Cardiac muscle cell (in vitro differentiated cells and primary cell): ENCODE measurements at regions not wholly inside any gene's neighbourhood (a gene's known extent, or its start where the extent isn't known, plus 50 kb on each side); places are given as distances from the start of the nearest gene placed in this dataset.
A peak's percentile ranks its signal among the peaks of the same experiment; 100 is the strongest.

Experiments
- DNase-seq, 2 donors: peaks; one replicate each; pipeline versions ENCODE4 v3.0.0 to v3.0.0-alpha.2; 2010 to 2017; ENCODE audit warnings: low read depth in 1 of 2, low spot score in 1 of 2
- H3K27ac ChIP-seq: fragments of 200-600 bp; sonication (generic); 2 replicates; pipeline ENCODE4 v1.5.1; 2016
- H3K27me3 ChIP-seq: fragments of 200-600 bp; sonication (generic); 2 replicates; pipeline ENCODE4 v1.6.0; 2016; ENCODE audit warnings: control low read depth
- H3K36me3 ChIP-seq: fragments of 200-600 bp; sonication (generic); 2 replicates; pipeline ENCODE4 v1.5.1; 2016; ENCODE audit warnings: control low read depth
- H3K4me1 ChIP-seq: fragments of 200-600 bp; sonication (generic); 2 replicates; pipeline ENCODE4 v1.8.1; 2017; ENCODE audit warnings: low read depth, mild to moderate bottlenecking, mixed run types
- H3K4me3 ChIP-seq: fragments of 200-600 bp; sonication (generic); 2 replicates; pipeline ENCODE4 v1.5.1; 2016; ENCODE audit warnings: mild to moderate bottlenecking
- H3K9me3 ChIP-seq: fragments of 200-600 bp; sonication (generic); 2 replicates; pipeline ENCODE4 v1.5.1; 2017; ENCODE audit warnings: low read depth, mild to moderate bottlenecking, control low read depth
- TF ChIP-seq, protein P1 (sequence below): IDR thresholded peaks from 2 replicates; pipeline ENCODE4 v1.5.1; 2012; ENCODE audit warnings: low read depth, mild to moderate bottlenecking, low read length

- no peaks in the 10 kb centered on the region for H3K36me3 ChIP-seq
- H3K27me3 ChIP-seq: no peaks in the 10 kb centered on the region
- TF ChIP-seq, protein P1, sequence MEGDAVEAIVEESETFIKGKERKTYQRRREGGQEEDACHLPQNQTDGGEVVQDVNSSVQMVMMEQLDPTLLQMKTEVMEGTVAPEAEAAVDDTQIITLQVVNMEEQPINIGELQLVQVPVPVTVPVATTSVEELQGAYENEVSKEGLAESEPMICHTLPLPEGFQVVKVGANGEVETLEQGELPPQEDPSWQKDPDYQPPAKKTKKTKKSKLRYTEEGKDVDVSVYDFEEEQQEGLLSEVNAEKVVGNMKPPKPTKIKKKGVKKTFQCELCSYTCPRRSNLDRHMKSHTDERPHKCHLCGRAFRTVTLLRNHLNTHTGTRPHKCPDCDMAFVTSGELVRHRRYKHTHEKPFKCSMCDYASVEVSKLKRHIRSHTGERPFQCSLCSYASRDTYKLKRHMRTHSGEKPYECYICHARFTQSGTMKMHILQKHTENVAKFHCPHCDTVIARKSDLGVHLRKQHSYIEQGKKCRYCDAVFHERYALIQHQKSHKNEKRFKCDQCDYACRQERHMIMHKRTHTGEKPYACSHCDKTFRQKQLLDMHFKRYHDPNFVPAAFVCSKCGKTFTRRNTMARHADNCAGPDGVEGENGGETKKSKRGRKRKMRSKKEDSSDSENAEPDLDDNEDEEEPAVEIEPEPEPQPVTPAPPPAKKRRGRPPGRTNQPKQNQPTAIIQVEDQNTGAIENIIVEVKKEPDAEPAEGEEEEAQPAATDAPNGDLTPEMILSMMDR: no peak
- no peak overlapping the region for H3K4me3 ChIP-seq
- no peak overlapping the region for H3K27ac ChIP-seq
- no peak for DNase-seq
- no peaks in the 10 kb centered on the region for H3K4me1 ChIP-seq
- no peaks in the 10 kb centered on the region for H3K9me3 ChIP-seq
Observed at GRCh38 chr3:70818145-70818544, 505.7 kb upstream of the MDFIC2 start.

GRCh38 chr3:70816346-70816745 lies 503.9 kb upstream of the MDFIC2 start:
- H3K27me3 ChIP-seq: no peaks in the 10 kb centered on the region
- H3K9me3 ChIP-seq: no peaks in the 10 kb centered on the region
- H3K4me1 ChIP-seq: no peaks in the 10 kb centered on the region
- H3K27ac ChIP-seq: no peak overlapping the region
- no peak overlapping the region for H3K4me3 ChIP-seq
- no peak for DNase-seq
- H3K36me3 ChIP-seq: no peaks in the 10 kb centered on the region
- TF ChIP-seq, protein P1: no peak

- Histone ChIP-seq H3K9me3 (no peaks in the 10 kb centered on the region), H3K4me1 (no peaks in the 10 kb centered on the region), H3K36me3 (no peaks in the 10 kb centered on the region), H3K27me3 (no peaks in the 10 kb centered on the region), H3K4me3 (no peak overlapping the region), H3K27ac (no peak overlapping the region)
- no peak for DNase-seq
- TF ChIP-seq, protein P1: no peak
Observed at GRCh38 chr3:70815817-70816216, 503.4 kb upstream of the MDFIC2 start.

- H3K27me3 ChIP-seq: no peaks in the 10 kb centered on the region
- TF ChIP-seq, protein P1: no peak
- H3K27ac ChIP-seq: no peak overlapping the region
- H3K4me1 ChIP-seq: no peaks in the 10 kb centered on the region
- no peak for DNase-seq
- H3K4me3 ChIP-seq: no peak overlapping the region
- H3K9me3 ChIP-seq: no peaks in the 10 kb centered on the region
- no peaks in the 10 kb centered on the region for H3K36me3 ChIP-seq
Observed at GRCh38 chr3:70813311-70813710, 500.9 kb upstream of the MDFIC2 start.

DNA sequence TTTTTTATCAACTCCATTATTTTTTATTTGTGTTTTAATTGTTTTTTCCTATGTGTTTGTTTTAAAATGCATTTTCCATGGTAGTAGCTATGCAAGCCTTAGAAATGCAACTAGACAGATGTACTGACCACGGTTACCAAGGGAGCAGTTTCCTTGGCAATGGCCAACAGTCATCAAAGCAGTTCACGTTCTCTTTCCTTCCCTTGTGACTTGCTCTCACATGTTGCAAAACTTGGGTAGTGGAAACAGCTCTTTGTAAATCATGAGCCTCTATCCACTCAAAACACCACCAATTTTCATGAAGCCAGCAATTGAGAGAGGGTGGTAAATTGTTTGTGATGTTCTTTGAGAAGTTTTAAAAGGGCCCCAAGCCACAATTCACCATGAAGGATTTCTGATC lies 499.4 kb upstream of the MDFIC2 start:
- TF ChIP-seq, protein P1: no peak
- Histone ChIP-seq H3K27me3 (no peaks in the 10 kb centered on the region), H3K9me3 (no peaks in the 10 kb centered on the region), H3K4me3 (no peak overlapping the region), H3K36me3 (no peaks in the 10 kb centered on the region), H3K27ac (no peak overlapping the region), H3K4me1 (no peaks in the 10 kb centered on the region)
- peak in 1 of 2 donors; percentile 90 for DNase-seq

- H3K36me3 ChIP-seq: no peaks in the 10 kb centered on the region
- no peaks in the 10 kb centered on the region for H3K27me3 ChIP-seq
- no peaks in the 10 kb centered on the region for H3K4me1 ChIP-seq
- TF ChIP-seq, protein P1: no peak
- H3K9me3 ChIP-seq: no peaks in the 10 kb centered on the region
- no peak for DNase-seq
- H3K27ac ChIP-seq: no peak overlapping the region
- H3K4me3 ChIP-seq: no peak overlapping the region
Observed at GRCh38 chr3:70808881-70809280, 496.4 kb upstream of the MDFIC2 start.
